ENCODE measurements at regions not wholly inside any gene's neighbourhood (a gene's known extent, or its start where the extent isn't known, plus 50 kb on each side); places are given as distances from the start of the nearest gene placed in this dataset.

DNA sequence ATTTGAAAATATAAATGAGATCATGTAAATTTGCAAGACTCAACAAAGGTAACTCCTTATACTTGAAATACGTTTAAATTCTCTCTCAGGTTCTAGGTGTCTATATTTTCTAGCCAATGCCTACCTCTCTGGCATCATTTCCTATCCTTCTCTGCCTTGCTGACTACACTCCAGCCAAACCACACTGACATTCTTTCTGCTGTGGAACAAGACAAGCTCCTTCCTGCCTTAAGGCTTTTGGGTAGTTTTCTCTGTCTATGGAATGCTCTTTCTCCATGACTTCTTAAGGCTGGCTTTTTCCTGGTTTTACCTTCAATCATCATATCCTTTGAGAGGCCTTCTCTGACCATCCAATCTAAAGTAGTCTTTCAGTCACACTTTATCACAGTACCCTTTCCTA, 201.0 kb downstream of the SPRY1 start:
- no peak for ATAC-seq
- no peaks in the 10 kb centered on the region for H3K36me3 ChIP-seq
- no peak overlapping the region for H3K27ac ChIP-seq
- H3K4me1 ChIP-seq, result peaks cover 29% of the 10 kb centered on the region
- H3K4me3 ChIP-seq, result no peak overlapping the region
- no peaks in the 10 kb centered on the region for H3K9me3 ChIP-seq
- intact Hi-C loops (cut with DNase I), result no loop called here
- TF ChIP-seq CTCF (IDR thresholded peaks at IDR 0.05), result no peak
- DNase-seq, result no peak
- no peaks in the 10 kb centered on the region for H3K27me3 ChIP-seq (ENCODE audit: low read depth)

- Histone ChIP-seq H3K27me3 (ENCODE audit: low read depth) (no peaks in the 10 kb centered on the region), H3K36me3 (no peaks in the 10 kb centered on the region), H3K4me3 (no peak overlapping the region), H3K27ac (no peak overlapping the region), H3K9me3 (no peaks in the 10 kb centered on the region), H3K4me1 (peaks cover 36% of the 10 kb centered on the region)
- no peak for TF ChIP-seq CTCF (IDR thresholded peaks at IDR 0.05)
- DNase-seq (no peak), ATAC-seq (no peak)
- intact Hi-C loops (cut with DNase I), result no loop called here
Observed at GRCh38 chr4:123598331-123598730, 201.7 kb downstream of the SPRY1 start.

DNA sequence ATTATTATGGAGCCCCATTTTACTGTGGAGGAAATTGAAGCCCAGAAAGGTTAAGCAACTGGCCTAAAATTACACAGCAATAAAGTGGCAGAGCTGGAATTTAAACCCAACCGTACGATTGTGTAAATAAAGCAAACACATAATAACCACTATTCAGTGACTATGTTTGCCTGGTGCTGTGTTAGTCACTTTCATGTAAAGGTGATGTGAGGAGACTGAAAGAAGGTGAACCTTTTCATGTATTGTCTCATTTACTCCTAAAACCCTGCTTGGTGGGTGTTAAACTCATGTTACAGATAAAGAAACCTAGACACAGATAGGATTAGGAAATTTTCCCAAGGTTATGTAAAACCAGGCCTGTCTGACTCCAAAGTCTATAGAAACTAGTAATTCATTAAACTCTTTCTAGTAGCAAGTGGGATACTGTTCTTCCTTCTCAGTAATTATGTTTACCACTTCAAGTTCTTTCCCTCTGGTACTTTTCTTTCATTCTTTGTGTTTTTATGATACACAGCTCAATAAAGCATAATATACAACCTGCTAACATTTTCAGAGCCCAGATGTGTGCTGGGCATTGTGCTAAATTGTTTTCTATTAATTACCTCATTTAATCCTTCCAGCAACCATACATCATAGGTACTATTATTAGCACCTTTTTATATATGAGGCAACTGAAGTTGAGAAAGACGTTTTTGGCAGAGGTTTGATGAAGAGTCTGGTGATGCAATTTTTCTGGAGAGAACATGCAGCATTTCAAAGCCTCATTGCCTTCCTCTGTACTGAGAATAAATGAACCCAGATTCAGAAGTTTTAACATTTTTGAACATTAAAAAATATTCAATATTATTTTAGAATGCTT, 202.7 kb downstream of the SPRY1 start:
- no peak for TF ChIP-seq CTCF (IDR thresholded peaks at IDR 0.05)
- ATAC-seq (peak; percentile 55 to 68), DNase-seq (no peak)
- Histone ChIP-seq H3K27ac (peak overlapping the region; percentile 47), H3K27me3 (ENCODE audit: low read depth) (no peaks in the 10 kb centered on the region), H3K36me3 (no peaks in the 10 kb centered on the region), H3K4me3 (no peak overlapping the region), H3K4me1 (peaks cover 37% of the 10 kb centered on the region), H3K9me3 (no peaks in the 10 kb centered on the region)
- intact Hi-C loops (cut with DNase I), result no loop called here

GRCh38 chr4:123599920-123600810, 203.6 kb downstream of the SPRY1 start:
- H3K27ac ChIP-seq, result peak overlapping the region; percentile 47

More at GRCh38 chr4:123599920-123600810, 203.6 kb downstream of the SPRY1 start:
- Histone ChIP-seq H3K4me3 (no peak overlapping the region), H3K36me3 (no peaks in the 10 kb centered on the region), H3K9me3 (no peaks in the 10 kb centered on the region), H3K27me3 (ENCODE audit: low read depth) (no peaks in the 10 kb centered on the region), H3K4me1 (peaks cover 37% of the 10 kb centered on the region)
- DNase-seq, result peak; percentile 84
- peak; percentile 85 to 95 for ATAC-seq
- intact Hi-C loops (cut with DNase I), result no loop called here
- no peak for TF ChIP-seq CTCF (IDR thresholded peaks at IDR 0.05)

Data from lower lobe of right lung (tissue), 2 donors.